AG20443 (cell line): ENCODE measurements at regions not wholly inside any gene's neighbourhood (a gene's known extent, or its start where the extent isn't known, plus 50 kb on each side); places are given as distances from the start of the nearest gene placed in this dataset.
A peak's percentile ranks its signal among the peaks of the same experiment; 100 is the strongest.

Experiments used
- DNase-seq: peaks from one replicate; pipeline ENCODE4 v3.0.0; 2012; ENCODE audit warnings: low spot score, mixed read lengths

DNA sequence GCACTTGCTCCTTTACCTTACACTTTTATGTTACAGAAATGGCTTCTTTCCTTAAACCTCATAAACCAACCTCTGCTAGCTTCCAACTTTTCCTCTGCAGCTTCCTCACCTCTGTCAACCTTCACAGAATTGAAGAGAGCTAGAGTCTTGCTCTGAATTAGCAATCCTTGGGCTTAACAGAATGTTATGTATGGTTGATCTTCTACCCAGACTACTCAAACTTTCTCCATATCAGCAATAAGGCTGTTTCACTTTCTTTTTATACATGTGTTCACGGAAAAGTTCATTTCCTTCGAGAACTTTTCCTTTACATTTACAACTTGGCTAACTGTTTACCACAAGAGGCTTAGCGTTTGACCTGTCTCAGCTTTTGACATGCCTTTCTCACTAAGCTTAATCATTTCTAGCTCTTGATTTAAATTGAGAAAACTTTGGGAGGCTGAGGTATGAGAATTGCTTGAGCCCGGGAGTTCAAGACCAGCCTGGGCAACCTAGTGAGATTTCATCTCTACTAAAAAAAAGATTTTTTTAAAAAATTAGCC, 207.3 kb downstream of the BMP7 start:
- DNase-seq = no peak

DNA sequence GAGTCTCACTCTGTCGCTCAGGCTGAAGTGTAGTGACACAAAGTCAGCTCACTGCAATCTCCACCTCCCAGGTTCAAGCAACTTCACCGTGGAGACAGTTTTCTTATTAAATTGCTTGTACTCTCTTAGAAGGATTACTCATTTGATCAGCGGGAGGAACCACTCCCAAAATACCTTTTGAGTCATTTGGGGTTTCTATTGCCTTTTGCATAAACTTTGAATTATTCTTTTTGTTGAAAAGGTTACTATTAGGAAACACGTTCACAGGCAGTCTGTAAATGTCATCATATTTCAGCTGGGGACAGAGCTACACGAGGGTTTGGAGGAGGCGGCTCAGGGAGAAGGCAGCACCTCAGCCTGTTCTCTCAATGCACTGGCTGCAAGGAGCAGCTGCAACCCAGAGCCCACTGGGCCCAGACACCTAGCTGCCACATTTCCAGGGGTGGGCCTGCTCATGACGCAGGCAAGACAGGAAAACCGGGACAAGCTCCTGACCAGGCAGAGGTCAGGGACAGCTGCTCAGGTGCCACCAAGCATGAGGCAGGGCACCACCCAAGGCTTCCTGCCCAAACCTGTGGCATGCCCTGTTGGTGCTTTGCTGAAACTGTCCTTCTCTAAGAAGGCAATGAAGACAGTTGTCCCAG, 205.9 kb downstream of the BMP7 start:
- DNase-seq = no peak

GRCh38 chr20:57061051-57061900, 205.2 kb downstream of the BMP7 start:
- DNase-seq = peak; percentile 62

DNA sequence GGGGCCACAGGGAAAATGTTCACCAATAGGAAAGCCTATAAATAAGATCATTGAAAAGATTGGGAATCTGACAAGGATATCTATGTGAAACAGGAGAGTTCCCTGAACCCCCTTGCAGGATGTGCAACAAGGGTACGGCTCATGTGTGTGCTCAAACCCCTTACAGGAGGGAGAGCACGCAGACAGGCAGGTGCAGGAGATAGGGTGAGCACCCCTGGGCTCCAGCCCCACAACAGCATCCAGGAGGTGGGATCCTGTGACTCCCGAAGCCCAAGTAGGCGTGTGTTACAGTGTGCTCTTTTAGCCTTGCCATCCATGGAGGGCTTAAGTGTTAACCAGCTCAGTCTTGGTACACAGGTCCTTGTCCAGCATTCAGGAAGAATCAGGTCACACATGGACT, 204.2 kb downstream of the BMP7 start:
- no peak for DNase-seq

- no peak for DNase-seq
Observed at GRCh38 chr20:57062696-57063270, 203.7 kb downstream of the BMP7 start.

DNA sequence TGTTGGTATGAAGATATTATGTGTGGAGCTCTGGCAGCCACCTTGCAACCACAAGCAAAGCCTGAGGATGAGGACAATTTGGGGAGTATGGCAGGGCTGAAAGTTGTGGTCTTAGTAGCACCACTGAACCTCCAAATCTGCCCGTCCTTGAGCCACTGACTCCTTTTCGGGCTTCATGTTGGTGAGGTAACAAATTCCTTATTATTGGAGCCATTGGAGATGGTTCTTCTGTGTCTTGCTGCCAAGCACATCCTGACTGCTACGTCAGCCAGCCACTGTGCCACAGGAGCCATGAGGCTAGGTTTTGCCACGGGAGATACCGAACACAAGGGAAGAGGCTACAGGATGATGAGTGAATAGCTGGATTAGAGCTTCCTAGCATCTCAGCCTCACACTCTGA, 201.6 kb downstream of the BMP7 start:
- no peak for DNase-seq

DNA sequence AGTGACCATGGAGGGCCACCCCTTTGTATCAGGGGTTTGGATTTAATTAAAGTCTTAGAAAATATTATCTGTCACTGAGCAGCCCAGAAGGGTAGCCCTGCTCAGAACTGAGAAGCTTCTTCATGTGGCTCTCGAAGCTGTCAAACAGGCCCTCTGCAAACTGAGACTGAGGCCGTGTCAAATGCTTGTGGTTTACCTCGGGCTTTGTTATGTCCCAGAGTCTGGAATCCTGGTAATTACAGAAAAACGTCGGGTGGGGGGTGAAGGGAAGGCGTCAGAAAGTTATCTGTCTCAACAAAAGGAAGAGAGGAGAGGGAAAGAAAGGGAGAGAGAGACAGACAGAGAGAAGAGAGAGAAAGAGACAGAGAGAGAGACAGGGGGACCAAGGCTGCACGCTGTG, 200.8 kb downstream of the BMP7 start:
- DNase-seq = no peak

DNA sequence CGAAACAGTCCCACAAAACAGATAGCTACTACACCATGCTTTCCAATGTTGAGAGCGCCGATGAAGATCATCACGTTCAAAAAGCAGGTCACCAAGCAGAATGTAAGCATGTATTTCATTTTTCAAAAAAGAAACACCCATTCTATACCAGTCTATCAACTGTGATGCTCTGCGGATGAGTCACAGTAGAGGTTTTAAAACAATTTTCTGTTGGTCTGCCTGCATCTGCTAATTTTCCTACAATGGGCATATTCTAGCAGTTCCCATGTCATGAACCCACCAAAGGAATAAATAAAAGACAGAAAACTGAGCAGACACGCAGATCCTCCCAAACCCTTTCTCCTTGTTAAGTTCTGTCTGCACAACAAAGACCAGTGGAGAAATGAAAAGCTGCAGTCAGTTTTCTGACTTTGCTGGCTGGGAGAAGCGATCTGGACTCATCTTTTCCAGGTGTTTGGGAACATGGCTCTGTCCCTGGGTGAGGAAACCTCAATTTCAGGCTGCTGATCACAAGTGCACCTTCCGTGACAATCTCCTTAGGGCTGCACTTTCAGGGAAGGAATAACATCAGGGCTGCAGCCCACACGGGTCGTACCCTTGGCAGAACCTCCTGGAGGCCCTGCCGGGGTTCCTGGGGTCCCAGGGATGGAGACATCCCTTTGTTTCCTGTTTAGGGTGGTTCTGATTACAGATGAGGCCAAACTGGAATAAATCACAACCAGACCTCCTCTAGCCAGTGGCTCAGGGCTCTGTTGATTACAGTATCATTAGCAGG, 200.1 kb downstream of the BMP7 start:
- DNase-seq = no peak

DNA sequence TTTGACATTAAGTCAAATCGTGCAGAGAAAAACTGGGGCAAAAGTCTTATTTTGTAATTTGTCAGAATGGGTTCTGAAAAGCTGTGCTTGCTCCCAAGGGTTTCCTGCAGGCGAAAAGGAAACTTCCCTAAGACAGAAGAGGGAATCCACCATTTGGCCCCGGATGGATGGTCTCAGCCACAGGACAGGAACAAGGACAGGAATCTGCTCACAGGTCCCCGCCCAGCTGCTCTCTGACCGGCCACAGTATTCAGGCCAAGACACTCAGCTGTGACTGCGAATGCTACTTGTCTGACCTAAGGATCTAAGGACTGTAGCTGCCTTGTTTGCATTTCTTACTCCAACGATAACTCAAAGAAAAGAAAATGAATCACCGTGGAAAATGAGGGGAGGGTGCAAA, 197.0 kb downstream of the BMP7 start:
- no peak for DNase-seq

GRCh38 chr20:57070296-57070695, 196.1 kb downstream of the BMP7 start:
- no peak for DNase-seq

GRCh38 chr20:57071283-57071731, 195.1 kb downstream of the BMP7 start:
- no peak for DNase-seq

DNA sequence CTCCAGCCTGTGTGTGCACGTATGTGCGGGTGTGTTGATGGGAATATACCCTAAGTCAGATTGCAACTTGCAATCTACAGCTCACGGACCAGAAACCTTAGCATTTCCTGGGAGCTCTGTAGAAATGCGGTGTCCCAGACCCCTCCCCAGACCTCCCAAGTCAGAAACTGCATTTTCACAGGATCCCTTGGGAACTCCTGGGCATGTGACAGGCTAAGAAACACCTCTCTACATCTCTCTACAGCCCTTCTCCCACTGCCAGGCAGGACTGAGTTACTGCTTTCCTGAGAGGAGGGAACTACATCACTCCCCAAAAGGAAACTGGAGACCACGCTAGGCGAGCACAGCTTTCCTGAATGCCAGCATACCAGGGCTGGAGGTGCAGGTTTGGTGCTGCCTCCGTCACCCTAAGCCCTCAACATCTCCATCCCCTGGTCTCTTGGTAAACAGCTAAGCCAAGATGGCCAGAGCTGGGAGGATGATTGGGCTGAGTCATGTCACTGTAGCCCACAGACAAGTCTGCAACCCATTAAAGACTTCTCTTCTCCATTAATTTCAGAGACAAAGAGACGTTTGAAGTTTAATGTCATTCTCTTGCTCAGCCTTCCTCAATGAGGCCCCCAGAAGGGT, 194.4 kb downstream of the BMP7 start:
- DNase-seq = peak; percentile 56

GRCh38 chr20:57073402-57073801, 193.0 kb downstream of the BMP7 start:
- DNase-seq = no peak

DNA sequence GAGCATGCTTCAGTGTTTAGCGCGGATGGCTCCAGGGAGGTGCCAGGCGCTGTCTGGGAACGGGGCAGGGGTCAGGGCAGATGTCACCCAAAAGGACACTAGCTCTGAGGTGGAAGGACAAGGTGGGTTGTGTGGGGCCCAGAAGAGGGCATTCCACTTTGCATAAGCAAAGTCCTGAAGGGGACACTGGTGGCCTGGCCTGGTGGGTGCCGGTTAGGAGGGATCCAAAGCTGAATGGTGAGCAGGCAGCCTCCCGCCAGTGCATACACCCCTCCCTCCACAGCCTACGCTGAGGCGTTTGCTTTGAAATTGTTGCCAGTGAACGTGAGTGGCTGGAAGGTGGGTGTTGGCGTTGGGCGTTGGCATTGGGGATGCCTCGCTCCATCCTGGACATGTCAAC, 192.1 kb downstream of the BMP7 start:
- DNase-seq = no peak

GRCh38 chr20:57075181-57075580, 191.3 kb downstream of the BMP7 start:
- no peak for DNase-seq

DNA sequence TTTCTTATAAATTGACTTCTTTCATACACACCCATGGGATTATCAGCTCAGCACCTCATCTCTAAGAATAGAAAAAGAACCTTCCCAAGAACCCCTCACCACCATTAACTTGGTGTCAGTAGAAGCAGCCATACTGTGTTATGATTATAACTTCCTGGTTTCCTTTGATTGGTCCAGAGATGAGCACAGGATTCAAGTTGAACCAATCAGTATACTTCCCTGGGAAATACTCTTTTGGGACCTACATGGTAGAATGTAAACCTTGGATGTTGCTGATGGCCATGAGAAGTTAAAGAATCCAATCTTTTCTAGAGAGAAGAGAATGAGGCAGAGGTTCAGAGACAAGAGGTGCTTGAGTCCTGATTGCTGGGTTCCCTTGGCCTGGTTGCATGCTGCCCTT, 190.8 kb downstream of the BMP7 start:
- no peak for DNase-seq

- DNase-seq = peak; percentile 70
Observed at GRCh38 chr20:57076152-57076652, 190.2 kb downstream of the BMP7 start.

DNA sequence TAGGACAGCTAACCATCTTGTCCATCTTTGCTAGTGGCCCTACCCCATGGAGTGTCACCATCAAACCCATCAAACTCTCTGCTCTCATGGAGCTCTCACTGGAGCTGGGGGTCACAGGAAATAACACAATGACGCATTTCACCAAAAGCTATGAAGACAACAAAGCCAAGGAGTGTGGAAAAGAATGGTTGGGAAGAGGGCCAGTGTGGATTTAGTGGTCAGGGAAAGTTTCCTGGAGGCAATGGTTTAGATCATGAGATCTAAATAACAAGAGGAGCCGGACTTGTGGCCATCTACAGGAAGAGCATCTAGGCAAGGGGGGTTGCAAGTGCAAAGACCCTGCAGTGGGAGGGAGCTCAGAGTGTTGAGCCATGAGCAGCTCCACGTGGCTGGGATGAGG, 189.5 kb downstream of the BMP7 start:
- no peak for DNase-seq

- DNase-seq = no peak
Observed at GRCh38 chr20:57078116-57078515, 188.3 kb downstream of the BMP7 start.

GRCh38 chr20:57079031-57080005, 187.1 kb downstream of the BMP7 start:
- DNase-seq = no peak
